Caki2 (cell line): ENCODE measurements at regions not wholly inside any gene's neighbourhood (a gene's known extent, or its start where the extent isn't known, plus 50 kb on each side); places are given as distances from the start of the nearest gene placed in this dataset.

Experiments used
- DNase-seq: peaks from one replicate; pipeline ENCODE4 v3.0.0-alpha.2; 2015; ENCODE audit warnings: low read depth
- in situ Hi-C: cut with HindIII; loops from 2 replicates; pipeline ENCODE4 v1.10.0; 2016; ENCODE audit warnings: low sequenced_read_pairs, low pct_unique_long_range_greater_than_20kb, mixed read lengths

GRCh38 chr3:107992976-107993684 lies 97.7 kb downstream of the CD47 start:
- in situ Hi-C loops: no loop called here
- DNase-seq: peak; percentile 63

- no peak for DNase-seq
- in situ Hi-C loops: no loop called here
Measured at GRCh38 chr3:107990926-107991325, 99.9 kb downstream of the CD47 start.

- in situ Hi-C loops: no loop called here
- no peak for DNase-seq
Measured at GRCh38 chr3:107990433-107990832, 100.4 kb downstream of the CD47 start.

GRCh38 chr3:107989661-107990060 lies 101.2 kb downstream of the CD47 start:
- in situ Hi-C loops: no loop called here
- DNase-seq: no peak

- peak; percentile 32 for DNase-seq
- in situ Hi-C loops: no loop called here
Measured at GRCh38 chr3:107988460-107989175, 102.2 kb downstream of the CD47 start.

GRCh38 chr3:107987036-107987939 lies 103.5 kb downstream of the CD47 start:
- peak; percentile 78 for DNase-seq
- in situ Hi-C loops: no loop called here

GRCh38 chr3:107986505-107986904 lies 104.3 kb downstream of the CD47 start:
- DNase-seq: no peak
- in situ Hi-C loops: no loop called here

GRCh38 chr3:107985496-107985895 lies 105.3 kb downstream of the CD47 start:
- DNase-seq: no peak
- in situ Hi-C loops: no loop called here

- no peak for DNase-seq
- in situ Hi-C loops: no loop called here
Measured at GRCh38 chr3:107983247-107983646, 107.6 kb downstream of the CD47 start.

GRCh38 chr3:107982165-107982564 lies 108.7 kb downstream of the CD47 start:
- no peak for DNase-seq
- in situ Hi-C loops: no loop called here

- no peak for DNase-seq
- in situ Hi-C loops: no loop called here
Measured at GRCh38 chr3:107981471-107982111, 109.2 kb downstream of the CD47 start.

- no peak for DNase-seq
- in situ Hi-C loops: no loop called here
Measured at GRCh38 chr3:107979538-107979937, 111.3 kb downstream of the CD47 start.

GRCh38 chr3:107978131-107979055 lies 112.4 kb downstream of the CD47 start:
- no peak for DNase-seq
- in situ Hi-C loops: no loop called here

- in situ Hi-C loops: no loop called here
Measured at GRCh38 chr3:107977221-107978130, 113.4 kb downstream of the CD47 start.

GRCh38 chr3:107976202-107976800 lies 114.5 kb downstream of the CD47 start:
- DNase-seq: no peak
- in situ Hi-C loops: no loop called here

More at GRCh38 chr3:107977221-107978130, 113.4 kb downstream of the CD47 start:
- DNase-seq: no peak

- in situ Hi-C loops: no loop called here
- DNase-seq: no peak
Measured at GRCh38 chr3:107975529-107976201, 115.2 kb downstream of the CD47 start.
